ENCODE measurements at regions not wholly inside any gene's neighbourhood (a gene's known extent, or its start where the extent isn't known, plus 50 kb on each side); places are given as distances from the start of the nearest gene placed in this dataset.

DNA sequence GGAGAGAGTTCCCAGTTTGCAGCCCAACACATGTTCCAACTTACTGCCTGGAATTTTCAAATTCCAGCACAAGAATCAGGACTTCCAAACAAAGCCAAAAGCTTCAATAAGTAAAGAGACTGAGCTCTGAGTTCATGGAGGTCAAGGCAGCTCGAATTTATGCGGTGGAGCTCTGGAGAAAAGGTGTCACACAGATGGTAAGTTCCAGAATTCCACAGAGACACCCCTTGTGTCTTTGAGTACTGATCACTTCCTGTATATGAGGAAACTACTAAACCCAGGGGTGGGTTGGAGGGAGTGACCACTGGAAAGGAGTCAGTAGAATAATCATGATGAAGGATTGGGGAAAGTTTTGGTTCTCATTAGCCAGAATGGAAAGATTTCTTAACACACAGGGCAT lies 118.5 kb upstream of the GUCY1A1 start:
- DNase-seq: no peak

GRCh38 chr4:155546451-155546850 lies 120.2 kb upstream of the GUCY1A1 start:
- DNase-seq: no peak

DNA sequence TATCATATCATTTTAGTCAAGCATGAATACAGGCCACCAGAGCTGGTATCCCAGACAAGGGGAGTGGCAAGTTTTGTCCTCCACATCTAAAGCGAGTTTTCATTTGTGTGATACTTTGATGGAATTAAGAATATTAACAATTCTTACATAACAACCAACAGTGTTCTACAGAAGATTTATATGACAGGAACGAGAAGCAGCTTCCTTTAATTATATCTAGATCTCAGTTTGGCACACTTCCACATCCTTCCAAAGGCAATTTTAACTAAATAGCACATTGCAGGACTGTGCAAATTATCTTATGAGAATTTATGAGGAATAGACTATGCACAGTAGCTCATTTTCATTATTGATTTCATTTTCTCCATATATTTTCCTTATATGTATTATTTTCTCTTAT lies 121.2 kb upstream of the GUCY1A1 start:
- no peak for DNase-seq

GRCh38 chr4:155544547-155544946 lies 122.1 kb upstream of the GUCY1A1 start:
- DNase-seq: no peak

- no peak for DNase-seq
These were observed 123.4 kb upstream of the GUCY1A1 start for GRCh38 chr4:155543126-155543765.

DNA sequence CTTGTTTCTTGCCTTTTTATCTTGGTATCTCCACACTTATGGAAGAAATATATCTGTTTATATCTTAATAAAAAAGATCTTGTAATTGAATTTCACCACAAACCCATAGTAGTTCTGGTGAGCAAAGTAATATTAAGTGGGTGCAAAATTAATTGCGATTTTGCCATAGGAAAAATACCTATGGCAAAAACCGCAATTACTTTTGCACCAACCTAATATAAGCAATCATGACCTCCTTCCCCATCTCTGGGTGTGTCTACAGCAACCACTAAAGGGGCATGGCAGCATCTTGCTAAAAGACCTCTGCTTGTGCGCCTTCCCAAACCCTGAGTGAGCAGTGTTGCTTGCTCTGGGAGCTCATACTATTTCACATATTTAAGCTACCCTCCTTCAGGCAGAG lies 124.2 kb upstream of the GUCY1A1 start:
- DNase-seq: no peak

DNA sequence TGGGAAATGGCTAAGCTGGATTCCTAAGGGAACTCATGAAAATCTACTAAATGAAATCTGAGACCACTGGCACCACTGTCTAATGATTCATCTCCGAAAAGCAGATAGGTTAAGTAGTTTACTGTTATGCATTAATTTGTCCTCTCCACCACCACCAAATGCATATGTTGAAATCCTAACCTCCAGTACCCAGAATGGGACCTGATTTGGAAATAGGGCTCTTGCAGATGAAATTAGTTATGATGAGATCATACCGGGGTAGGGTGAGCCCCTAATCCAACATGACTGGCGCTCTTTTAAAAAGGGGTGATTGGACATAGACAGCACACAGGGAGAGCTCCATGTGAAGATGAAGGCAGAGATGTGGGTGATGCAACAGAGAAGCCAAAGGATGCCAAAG lies 124.9 kb upstream of the GUCY1A1 start:
- no peak for DNase-seq

DNA sequence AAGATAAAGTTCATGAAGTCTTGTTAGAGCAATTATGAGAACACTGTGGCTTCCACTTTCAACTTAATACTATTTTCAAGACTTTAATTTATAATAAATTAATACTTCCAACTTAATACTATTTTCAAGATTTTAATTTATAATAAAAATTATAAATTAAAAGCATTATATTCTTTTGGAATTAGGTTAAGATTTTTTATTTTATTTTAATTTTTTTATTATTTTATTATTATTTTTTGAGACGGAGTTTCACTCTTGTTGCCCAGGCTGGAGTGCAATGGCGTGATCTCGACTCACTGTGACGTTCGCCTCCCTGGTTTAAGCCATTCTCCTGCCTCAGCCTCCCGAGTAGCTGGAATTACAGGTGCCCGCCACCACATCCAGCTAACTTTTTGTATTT lies 126.0 kb upstream of the GUCY1A1 start:
- DNase-seq: no peak

GRCh38 chr4:155539746-155540145 lies 126.9 kb upstream of the GUCY1A1 start:
- no peak for DNase-seq

GRCh38 chr4:155535802-155536454 lies 130.7 kb upstream of the GUCY1A1 start:
- DNase-seq: no peak

DNA sequence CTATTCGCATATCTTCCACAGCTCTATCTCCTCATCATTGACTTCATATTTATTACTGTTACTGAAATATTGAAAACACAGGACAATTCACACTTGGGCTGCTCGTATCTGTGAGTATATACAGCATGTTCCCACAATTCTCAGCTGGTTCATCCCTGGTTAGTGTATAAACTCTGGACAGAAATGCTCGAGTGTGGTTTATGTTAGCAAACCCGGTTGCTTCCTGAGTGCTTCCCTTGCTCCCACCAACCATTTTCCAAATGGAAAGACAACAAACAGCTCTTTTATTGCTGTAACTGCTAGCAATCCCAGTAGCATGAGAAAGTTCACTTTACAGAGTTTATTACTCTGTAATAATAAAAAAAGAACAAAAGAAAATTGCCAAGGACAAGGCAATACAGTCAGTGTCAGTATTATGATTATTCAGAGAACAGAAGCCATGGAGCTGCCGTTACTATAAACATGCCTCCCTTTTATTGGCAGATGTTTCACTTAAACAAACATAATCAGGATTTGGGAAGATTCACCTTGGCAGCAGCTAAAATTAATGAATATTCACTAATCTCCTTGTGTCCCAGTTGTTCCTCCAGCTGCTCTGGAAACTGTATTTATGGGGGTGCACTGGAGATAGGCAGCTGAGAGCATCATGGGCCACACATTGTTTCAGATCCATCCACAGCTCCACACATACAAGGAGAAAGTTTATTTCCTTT lies 134.1 kb upstream of the GUCY1A1 start:
- DNase-seq: no peak

GRCh38 chr4:155530857-155531256 lies 135.8 kb upstream of the GUCY1A1 start:
- no peak for DNase-seq

DNA sequence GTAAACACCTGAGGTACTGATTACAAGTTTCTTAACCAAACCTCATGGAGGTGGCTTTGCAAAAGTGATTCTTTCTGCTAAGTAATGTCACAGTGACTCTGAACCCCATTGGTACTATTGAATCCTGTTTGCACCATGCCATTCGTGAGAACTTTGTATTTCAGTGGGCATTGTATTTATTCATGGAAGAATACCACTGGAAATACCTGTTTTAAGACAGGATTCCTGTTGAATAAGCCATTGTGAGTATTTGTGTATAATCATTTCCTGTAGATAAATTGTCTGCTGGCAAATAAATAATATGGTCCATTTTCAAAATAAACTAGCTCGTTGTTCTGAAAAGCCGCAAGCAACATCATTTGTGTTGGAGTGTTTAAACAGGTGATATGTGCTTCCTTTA lies 136.4 kb upstream of the GUCY1A1 start:
- no peak for DNase-seq

DNA sequence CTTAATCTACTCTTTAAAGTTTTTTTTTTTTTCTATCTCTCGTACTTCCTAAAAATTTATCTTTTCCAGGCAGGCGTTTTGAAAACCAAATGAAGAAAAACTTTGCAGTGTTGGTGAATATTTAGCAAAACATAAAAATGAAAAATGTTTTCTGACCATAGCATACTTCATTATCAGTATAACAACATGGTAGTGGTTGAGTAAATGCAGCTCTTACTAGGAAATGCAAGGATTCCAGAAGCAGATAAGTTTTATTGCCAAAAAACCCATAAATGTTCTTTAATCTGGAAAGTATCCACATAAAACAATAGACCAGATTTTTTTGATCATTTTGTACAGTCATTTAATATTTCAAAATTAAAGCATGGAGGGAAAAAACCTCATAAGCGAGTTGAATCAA lies 136.9 kb upstream of the GUCY1A1 start:
- DNase-seq: no peak

- no peak for DNase-seq
These were observed 137.4 kb upstream of the GUCY1A1 start for GRCh38 chr4:155529272-155529671.

- DNase-seq: no peak
These were observed 140.0 kb upstream of the GUCY1A1 start for GRCh38 chr4:155526452-155527169.

DNA sequence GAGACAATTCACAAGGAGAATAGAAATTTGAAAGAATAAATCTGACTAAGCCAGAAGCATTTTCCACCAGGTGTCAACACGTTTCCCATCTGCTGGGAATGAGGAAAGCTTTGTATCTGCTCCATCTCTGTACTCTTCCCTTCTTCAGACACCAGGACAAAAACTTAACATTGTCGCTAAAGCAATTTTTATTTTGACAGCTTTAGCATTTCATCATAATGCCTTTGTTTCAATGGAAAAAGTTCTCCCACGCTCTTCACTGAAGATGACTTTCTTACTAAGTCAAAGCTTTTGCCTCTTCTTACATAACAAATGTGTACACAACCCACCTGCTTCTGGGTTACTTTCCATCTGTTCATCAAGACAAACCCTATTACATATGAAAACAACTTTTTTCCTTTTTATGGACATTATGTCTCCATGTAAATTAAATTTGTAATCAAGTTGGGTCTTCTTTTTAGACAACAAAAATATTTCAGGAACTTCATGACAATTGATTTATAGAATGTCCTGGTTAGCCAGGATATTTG lies 141.7 kb upstream of the GUCY1A1 start:
- DNase-seq: no peak

GRCh38 chr4:155523358-155523757 lies 143.3 kb upstream of the GUCY1A1 start:
- no peak for DNase-seq

- DNase-seq: no peak
These were observed 144.4 kb upstream of the GUCY1A1 start for GRCh38 chr4:155522201-155522600.

- no peak for DNase-seq
These were observed 144.6 kb upstream of the MAP9 start for GRCh38 chr4:155521382-155521781.

DNA sequence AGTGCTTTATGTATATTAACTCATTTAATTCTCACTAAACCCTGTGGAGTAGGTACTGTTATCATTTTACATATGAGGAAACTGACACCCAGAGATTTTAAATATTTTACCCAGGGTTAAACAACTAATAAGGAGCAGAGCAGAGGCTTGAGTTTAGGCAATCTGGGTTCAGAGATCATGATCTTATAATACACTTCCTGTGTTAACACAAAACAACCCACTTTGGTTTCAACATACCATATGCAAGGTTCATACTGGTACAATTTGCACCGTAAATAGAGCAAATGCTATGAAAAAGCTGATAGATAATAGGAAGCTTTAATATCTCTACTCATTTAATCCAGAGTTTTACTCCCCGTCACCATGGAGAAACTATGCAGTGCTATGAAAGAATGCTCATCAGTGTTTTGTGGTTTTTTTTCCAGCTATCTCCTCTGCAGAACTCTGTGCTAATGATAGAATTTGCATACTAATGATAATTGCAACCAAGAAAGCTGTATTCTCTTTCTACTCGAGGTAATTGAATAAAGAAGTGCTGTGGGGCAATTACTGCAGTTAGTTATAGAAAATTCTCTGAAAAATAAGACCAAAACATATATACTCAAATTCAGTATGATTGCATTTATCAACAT lies 138.8 kb upstream of the MAP9 start:
- no peak for DNase-seq

DNA sequence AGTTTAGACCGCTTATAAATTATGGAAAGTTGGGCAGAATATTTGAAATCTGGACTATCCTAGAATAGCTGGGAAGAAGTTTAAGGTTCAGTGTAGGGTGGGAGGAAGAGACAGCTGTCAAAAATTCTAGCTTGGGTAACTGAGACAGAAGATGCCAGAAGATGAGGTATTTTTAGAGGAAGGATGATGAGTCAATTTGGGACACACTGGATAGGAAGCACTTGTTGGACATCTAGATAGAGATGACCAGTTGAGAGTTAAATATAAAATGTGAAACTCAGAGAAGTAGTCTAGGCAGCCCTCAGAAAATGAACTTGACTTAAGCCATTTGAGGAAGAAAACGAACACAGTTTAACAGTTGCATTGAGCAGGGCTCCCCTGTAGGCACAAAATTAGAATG lies 137.9 kb upstream of the MAP9 start:
- no peak for DNase-seq

GRCh38 chr4:155512817-155513216 lies 136.1 kb upstream of the MAP9 start:
- DNase-seq: no peak

Measured in activated naive CD4-positive, alpha-beta T cell treated with Interleukin-2 at 50 U/mL for 16 hours (primary cell).